RKO (cell line): ENCODE measurements at regions not wholly inside any gene's neighbourhood (a gene's known extent, or its start where the extent isn't known, plus 50 kb on each side); places are given as distances from the start of the nearest gene placed in this dataset.
A peak's percentile ranks its signal among the peaks of the same experiment; 100 is the strongest.
"Not testable (repeated sequence)": the region's sequence is repeated elsewhere in the genome, so short reads cannot be mapped to it uniquely, and the experiment has no call there.

Experiments
- DNase-seq: peaks from one replicate; pipeline ENCODE4 v3.0.0-alpha.2; 2016; ENCODE audit warnings: low spot score

- no peak for DNase-seq
Observed at GRCh38 chr19:34034318-34034846, 137.9 kb upstream of the LSM14A start.

DNA sequence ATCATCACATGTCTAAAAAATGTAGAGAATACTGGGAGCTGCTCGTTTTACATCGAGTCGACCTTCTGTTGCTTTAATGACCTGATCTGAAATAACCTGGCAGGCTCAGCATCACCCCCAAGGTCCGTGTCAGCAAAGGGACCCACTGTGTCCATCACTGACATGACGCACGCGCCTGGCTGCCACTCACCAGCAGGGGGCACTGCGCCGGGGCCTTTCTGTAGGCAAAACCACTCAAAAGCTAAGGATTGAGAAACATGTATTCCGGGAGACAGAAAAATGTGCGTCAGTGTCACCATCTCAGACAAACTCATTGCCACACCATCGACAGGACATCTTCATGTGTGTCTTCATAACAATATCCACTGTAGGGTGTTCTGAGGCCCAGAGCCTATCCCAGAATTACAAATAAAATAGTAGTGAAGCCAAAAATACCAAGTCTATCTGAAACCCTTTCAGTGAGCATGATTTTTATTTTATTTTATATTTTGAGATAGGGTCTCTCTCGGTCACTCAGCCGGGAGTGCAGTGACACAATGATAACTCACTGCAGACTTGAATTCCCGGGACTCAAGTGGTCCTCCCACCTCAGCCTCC is 130.3 kb upstream of the LSM14A start:
- no peak for DNase-seq

GRCh38 chr19:34044021-34044420 is 128.3 kb upstream of the LSM14A start:
- DNase-seq, result no peak

DNA sequence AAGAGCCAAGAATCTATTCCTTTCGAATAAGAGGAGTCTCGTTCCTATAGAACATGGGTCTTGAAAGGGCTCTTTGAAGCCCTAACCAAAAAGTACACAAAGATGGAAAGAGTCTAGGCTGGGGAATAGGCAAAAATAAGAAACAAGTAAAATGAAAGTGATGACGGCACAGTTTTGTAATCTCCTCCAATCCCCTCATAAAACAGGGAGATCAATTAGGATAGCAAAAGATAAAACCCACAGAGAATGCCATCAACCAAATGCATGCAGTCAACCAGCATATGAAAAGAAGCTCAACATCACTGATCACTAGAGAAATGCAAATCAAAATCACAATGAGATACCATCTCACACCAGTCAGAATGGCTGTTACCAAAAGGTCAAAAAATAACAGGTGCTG is 122.4 kb upstream of the LSM14A start:
- DNase-seq, result no peak

- not testable (repeated sequence) for DNase-seq
Observed at GRCh38 chr19:34050430-34050829, 121.9 kb upstream of the LSM14A start.

GRCh38 chr19:34051255-34051654 is 121.0 kb upstream of the LSM14A start:
- no peak for DNase-seq

GRCh38 chr19:34057155-34057554 is 115.1 kb upstream of the LSM14A start:
- DNase-seq, result no peak

- DNase-seq, result no peak
Observed at GRCh38 chr19:34066007-34066643, 106.2 kb upstream of the LSM14A start.

GRCh38 chr19:34067861-34068271 is 104.4 kb upstream of the LSM14A start:
- no peak for DNase-seq

- no peak for DNase-seq
Observed at GRCh38 chr19:34075661-34076091, 96.6 kb upstream of the LSM14A start.

DNA sequence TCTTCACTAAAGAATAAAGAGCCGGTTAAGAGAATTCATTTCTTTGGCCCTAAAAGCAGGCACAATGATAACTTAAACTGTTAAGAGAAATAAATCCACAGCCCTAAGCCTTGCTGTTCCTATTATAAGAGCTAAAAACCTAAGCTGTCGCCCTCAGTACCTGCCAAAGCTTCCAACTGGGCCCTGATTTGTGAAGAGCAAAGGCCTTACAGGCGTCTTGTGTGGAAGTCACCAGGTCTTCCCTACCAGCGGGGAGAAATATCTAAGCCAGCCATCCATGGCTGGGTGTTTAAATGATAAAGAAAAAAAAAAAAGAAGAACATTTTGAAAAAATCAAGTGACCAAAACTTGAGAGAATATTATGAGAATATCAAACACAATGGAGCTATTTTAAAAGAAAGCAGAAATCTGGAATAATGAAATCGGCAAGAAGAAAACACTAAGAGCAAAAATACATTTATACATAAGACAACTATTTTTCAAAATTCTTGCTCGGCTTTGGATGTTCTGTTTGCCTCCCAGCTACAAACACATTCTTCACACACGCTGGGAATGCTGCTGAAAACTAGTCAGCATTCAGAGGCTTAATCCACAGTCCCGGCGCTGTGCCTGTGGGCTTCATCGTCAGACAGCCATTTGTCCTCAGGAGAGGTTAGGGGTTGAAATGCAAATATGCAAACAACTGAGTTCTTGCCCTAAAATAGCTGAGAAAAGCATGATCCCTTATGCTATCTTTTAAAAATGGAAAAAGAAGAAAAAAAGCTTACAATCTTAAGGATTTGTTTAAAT is 89.8 kb upstream of the LSM14A start:
- DNase-seq, result no peak

- DNase-seq, result no peak
Observed at GRCh38 chr19:34084396-34085145, 87.7 kb upstream of the LSM14A start.

GRCh38 chr19:34085336-34085735 is 87.0 kb upstream of the LSM14A start:
- no peak for DNase-seq

DNA sequence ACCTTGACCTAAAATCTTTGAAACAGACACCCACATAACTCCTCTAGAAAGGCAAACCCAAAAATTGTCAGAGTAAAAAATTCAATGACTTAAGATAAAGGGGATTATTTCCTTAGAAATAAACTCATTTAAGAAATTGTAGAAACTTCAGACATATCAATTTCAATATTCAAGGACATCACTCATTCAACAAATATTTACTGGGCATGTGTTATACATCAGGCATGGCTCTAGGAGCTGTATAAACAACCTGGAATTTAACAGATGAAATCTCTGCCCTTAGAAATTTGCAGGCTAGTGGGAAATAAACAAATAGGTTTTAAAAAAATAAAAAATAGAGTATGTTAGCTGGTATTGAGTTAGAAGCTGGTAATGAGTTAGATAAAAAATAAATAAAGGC is 84.0 kb upstream of the LSM14A start:
- DNase-seq, result no peak

- no peak for DNase-seq
Observed at GRCh38 chr19:34089566-34089965, 82.7 kb upstream of the LSM14A start.

DNA sequence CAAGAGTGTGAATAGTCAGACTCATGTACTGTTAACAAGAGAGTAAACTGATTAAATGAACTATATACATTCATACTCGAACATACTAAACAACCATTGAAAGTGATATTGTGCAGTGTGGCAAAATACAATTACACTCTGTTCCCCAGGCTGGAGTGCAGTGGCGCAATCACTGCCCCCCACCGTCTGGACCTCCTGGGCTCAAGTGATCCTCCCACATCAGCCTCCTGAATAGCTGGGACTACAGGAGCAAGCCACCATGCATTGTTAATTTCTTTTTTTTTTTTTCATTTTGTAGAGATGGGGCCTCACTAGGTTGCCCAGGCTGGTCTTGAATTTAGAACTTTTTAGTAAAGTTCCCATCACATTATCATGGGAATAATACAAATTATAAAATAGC is 77.3 kb upstream of the LSM14A start:
- DNase-seq, result no peak

- DNase-seq, result not testable (repeated sequence)
Observed at GRCh38 chr19:34095411-34095810, 76.9 kb upstream of the LSM14A start.

- peak; percentile 77 for DNase-seq
Observed at GRCh38 chr19:34096020-34096915, 76.0 kb upstream of the LSM14A start.

DNA sequence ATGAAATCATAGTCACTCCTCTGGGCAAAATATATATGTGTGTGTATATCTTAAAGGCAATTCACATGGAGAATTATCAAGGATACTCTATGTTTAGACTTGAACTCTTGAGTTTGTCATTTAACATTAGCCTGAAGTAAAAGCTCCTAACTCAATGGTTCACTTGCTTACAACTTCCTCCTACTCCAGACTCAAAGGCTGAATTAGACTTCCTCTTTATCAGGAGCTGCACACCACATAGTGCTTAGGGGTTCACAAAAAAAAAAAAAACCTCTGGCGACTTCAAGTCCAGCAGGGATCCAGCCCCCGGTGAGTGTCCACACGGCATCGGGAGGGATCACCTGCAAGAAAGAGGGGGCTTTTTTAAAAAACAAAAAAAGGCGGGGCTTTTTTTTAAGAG is 68.2 kb upstream of the LSM14A start:
- no peak for DNase-seq

GRCh38 chr19:34104557-34104956 is 67.7 kb upstream of the LSM14A start:
- no peak for DNase-seq

- DNase-seq, result no peak
Observed at GRCh38 chr19:34109596-34109995, 62.7 kb upstream of the LSM14A start.
